GM21381 (cell line): ENCODE measurements at regions not wholly inside any gene's neighbourhood (a gene's known extent, or its start where the extent isn't known, plus 50 kb on each side); places are given as distances from the start of the nearest gene placed in this dataset.
"Not testable (repeated sequence)": the region's sequence is repeated elsewhere in the genome, so short reads cannot be mapped to it uniquely, and the experiment has no call there.

ENCODE experiments used
- ATAC-seq: cut with Tn5 transposase; IDR thresholded peaks from one replicate; pipeline ENCODE4 v1.9.1; 2021; ENCODE audit warnings: mild to moderate bottlenecking, moderate library complexity; ENCODE audit not compliant: unreplicated experiment

- no peak for ATAC-seq
These were observed 138.6 kb downstream of the ARRDC3 start for GRCh38 chr5:91244380-91245073.

GRCh38 chr5:91243852-91244251 is 139.3 kb downstream of the ARRDC3 start:
- ATAC-seq: no peak

- ATAC-seq: no peak
These were observed 139.8 kb downstream of the ARRDC3 start for GRCh38 chr5:91243286-91243685.

GRCh38 chr5:91241460-91241859 is 141.7 kb downstream of the ARRDC3 start:
- not testable (repeated sequence) for ATAC-seq

GRCh38 chr5:91240175-91240574 is 142.9 kb downstream of the ARRDC3 start:
- no peak for ATAC-seq

- no peak for ATAC-seq
These were observed 147.8 kb downstream of the ARRDC3 start for GRCh38 chr5:91235271-91235694.

GRCh38 chr5:91232523-91232922 is 150.6 kb downstream of the ARRDC3 start:
- no peak for ATAC-seq

- no peak for ATAC-seq
These were observed 153.9 kb downstream of the ARRDC3 start for GRCh38 chr5:91229031-91229727.

- ATAC-seq: no peak
These were observed 154.9 kb downstream of the ARRDC3 start for GRCh38 chr5:91228188-91228587.

GRCh38 chr5:91225848-91226686 is 157.1 kb downstream of the ARRDC3 start:
- peak; percentile 60 for ATAC-seq

- ATAC-seq: no peak
These were observed 158.1 kb downstream of the ARRDC3 start for GRCh38 chr5:91224969-91225368.

- no peak for ATAC-seq
These were observed 158.7 kb downstream of the ARRDC3 start for GRCh38 chr5:91224456-91224855.

- no peak for ATAC-seq
These were observed 159.2 kb downstream of the ARRDC3 start for GRCh38 chr5:91223886-91224285.

- ATAC-seq: no peak
These were observed 160.6 kb downstream of the ARRDC3 start for GRCh38 chr5:91222482-91222881.

- no peak for ATAC-seq
These were observed 161.2 kb downstream of the ARRDC3 start for GRCh38 chr5:91221917-91222316.

- no peak for ATAC-seq
These were observed 163.2 kb downstream of the ARRDC3 start for GRCh38 chr5:91219803-91220371.

- ATAC-seq: no peak
These were observed 163.9 kb downstream of the ARRDC3 start for GRCh38 chr5:91219091-91219802.

- ATAC-seq: no peak
These were observed 165.3 kb downstream of the ARRDC3 start for GRCh38 chr5:91217859-91218258.

- no peak for ATAC-seq
These were observed 168.5 kb downstream of the ARRDC3 start for GRCh38 chr5:91214571-91214970.
